Middle frontal gyrus (tissue), 1 donor: ENCODE measurements at regions not wholly inside any gene's neighbourhood (a gene's known extent, or its start where the extent isn't known, plus 50 kb on each side); places are given as distances from the start of the nearest gene placed in this dataset.
"Not testable (repeated sequence)": the region's sequence is repeated elsewhere in the genome, so short reads cannot be mapped to it uniquely, and the experiment has no call there.

Experiments
- DNase-seq: peaks from one replicate; pipeline ENCODE4 v3.0.0-alpha.2; 2015; ENCODE audit warnings: low spot score; ENCODE audit errors: extremely low spot score

GRCh38 chr16:65697065-65697464 is 575.2 kb upstream of the CDH11 start:
- no peak for DNase-seq

GRCh38 chr16:65691846-65692245 is 570.0 kb upstream of the CDH11 start:
- DNase-seq, result not testable (repeated sequence)

GRCh38 chr16:65689726-65690125 is 567.9 kb upstream of the CDH11 start:
- DNase-seq, result no peak

GRCh38 chr16:65688301-65688700 is 566.4 kb upstream of the CDH11 start:
- no peak for DNase-seq

GRCh38 chr16:65684230-65684629 is 562.4 kb upstream of the CDH11 start:
- no peak for DNase-seq

GRCh38 chr16:65681406-65681805 is 559.5 kb upstream of the CDH11 start:
- DNase-seq, result no peak

GRCh38 chr16:65679785-65680184 is 557.9 kb upstream of the CDH11 start:
- DNase-seq, result no peak

- DNase-seq, result no peak
Measured at GRCh38 chr16:65675161-65675560, 553.3 kb upstream of the CDH11 start.

GRCh38 chr16:65672960-65673359 is 551.1 kb upstream of the CDH11 start:
- no peak for DNase-seq

- DNase-seq, result no peak
Measured at GRCh38 chr16:65671071-65671470, 549.2 kb upstream of the CDH11 start.

GRCh38 chr16:65668064-65668595 is 546.3 kb upstream of the CDH11 start:
- DNase-seq, result no peak

GRCh38 chr16:65667011-65667578 is 545.2 kb upstream of the CDH11 start:
- DNase-seq, result no peak

- DNase-seq, result no peak
Measured at GRCh38 chr16:65666132-65666941, 544.5 kb upstream of the CDH11 start.

- DNase-seq, result no peak
Measured at GRCh38 chr16:65665586-65665985, 543.7 kb upstream of the CDH11 start.

- DNase-seq, result no peak
Measured at GRCh38 chr16:65663774-65664173, 541.9 kb upstream of the CDH11 start.

GRCh38 chr16:65662256-65662655 is 540.4 kb upstream of the CDH11 start:
- DNase-seq, result no peak

- no peak for DNase-seq
Measured at GRCh38 chr16:65661558-65661957, 539.7 kb upstream of the CDH11 start.

GRCh38 chr16:65660390-65660789 is 538.5 kb upstream of the CDH11 start:
- no peak for DNase-seq

- DNase-seq, result no peak
Measured at GRCh38 chr16:65659758-65660157, 537.9 kb upstream of the CDH11 start.

GRCh38 chr16:65658787-65659220 is 536.9 kb upstream of the CDH11 start:
- DNase-seq, result no peak

GRCh38 chr16:65658349-65658748 is 536.5 kb upstream of the CDH11 start:
- DNase-seq, result no peak

GRCh38 chr16:65657556-65657955 is 535.7 kb upstream of the CDH11 start:
- DNase-seq, result no peak

GRCh38 chr16:65657071-65657494 is 535.2 kb upstream of the CDH11 start:
- DNase-seq, result no peak
